ENCODE measurements at regions not wholly inside any gene's neighbourhood (a gene's known extent, or its start where the extent isn't known, plus 50 kb on each side); places are given as distances from the start of the nearest gene placed in this dataset.

DNA sequence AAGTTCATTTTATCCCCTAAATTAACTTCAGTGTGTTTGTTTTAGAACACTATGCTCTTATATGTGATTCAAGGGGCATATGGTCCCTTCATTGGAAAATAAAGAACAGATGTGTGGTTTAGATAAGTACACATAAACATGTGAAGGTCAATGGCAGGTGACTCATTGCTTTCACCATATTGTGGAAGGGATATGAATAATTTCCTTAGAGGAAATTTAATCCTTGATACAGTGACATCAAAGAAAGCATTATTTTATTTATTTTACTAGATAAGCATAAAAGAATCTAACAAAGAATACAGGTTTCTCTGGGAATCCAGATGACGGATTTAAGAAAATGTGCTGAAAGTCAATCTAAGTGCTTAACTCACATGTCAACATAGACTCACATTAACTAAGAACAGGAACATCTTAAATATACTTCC, 373.5 kb downstream of the KCTD12 start:
- intact Hi-C loops (cut with DNase I, micrococcal nuclease): no loop called here
- ChIA-PET CTCF (no interaction called here), POLR2A (no interaction called here)
- no peaks in the 10 kb centered on the region for H3K9me3 ChIP-seq (ENCODE audit: control insufficient read depth in 1 of 2, insufficient read depth in 1 of 2, low read length in 2 of 2)
- DNase-seq (no peak), ATAC-seq (ENCODE audit: poor library complexity) (no peak)
- H3K4me3 ChIP-seq (ENCODE audit: low read length): no peak overlapping the region
- Mint-ChIP-seq H3K27ac (no peak overlapping the region), H3K9me3 (no peaks in the 10 kb centered on the region), H3K4me1 (ENCODE audit: low read depth) (no peaks in the 10 kb centered on the region), H3K4me3 (no peak overlapping the region), H3K36me3 (ENCODE audit: low read depth) (no peaks in the 10 kb centered on the region), H3K27me3 (peaks cover 29% of the 10 kb centered on the region)
- H3K27me3 ChIP-seq (ENCODE audit: control insufficient read depth in 1 of 2, insufficient read depth in 2 of 2, low read length in 2 of 2): no peaks in the 10 kb centered on the region
- H3K4me1 ChIP-seq (ENCODE audit: insufficient read depth, low read length): no peaks in the 10 kb centered on the region
- TF ChIP-seq, protein P1, sequence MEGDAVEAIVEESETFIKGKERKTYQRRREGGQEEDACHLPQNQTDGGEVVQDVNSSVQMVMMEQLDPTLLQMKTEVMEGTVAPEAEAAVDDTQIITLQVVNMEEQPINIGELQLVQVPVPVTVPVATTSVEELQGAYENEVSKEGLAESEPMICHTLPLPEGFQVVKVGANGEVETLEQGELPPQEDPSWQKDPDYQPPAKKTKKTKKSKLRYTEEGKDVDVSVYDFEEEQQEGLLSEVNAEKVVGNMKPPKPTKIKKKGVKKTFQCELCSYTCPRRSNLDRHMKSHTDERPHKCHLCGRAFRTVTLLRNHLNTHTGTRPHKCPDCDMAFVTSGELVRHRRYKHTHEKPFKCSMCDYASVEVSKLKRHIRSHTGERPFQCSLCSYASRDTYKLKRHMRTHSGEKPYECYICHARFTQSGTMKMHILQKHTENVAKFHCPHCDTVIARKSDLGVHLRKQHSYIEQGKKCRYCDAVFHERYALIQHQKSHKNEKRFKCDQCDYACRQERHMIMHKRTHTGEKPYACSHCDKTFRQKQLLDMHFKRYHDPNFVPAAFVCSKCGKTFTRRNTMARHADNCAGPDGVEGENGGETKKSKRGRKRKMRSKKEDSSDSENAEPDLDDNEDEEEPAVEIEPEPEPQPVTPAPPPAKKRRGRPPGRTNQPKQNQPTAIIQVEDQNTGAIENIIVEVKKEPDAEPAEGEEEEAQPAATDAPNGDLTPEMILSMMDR (IDR thresholded peaks at IDR 0.05): no peak
- no peak overlapping the region for H3K27ac ChIP-seq (ENCODE audit: low read depth in 1 of 2, low read length in 2 of 2)
- H3K36me3 ChIP-seq (ENCODE audit: insufficient read depth, low read length): no peaks in the 10 kb centered on the region

DNA sequence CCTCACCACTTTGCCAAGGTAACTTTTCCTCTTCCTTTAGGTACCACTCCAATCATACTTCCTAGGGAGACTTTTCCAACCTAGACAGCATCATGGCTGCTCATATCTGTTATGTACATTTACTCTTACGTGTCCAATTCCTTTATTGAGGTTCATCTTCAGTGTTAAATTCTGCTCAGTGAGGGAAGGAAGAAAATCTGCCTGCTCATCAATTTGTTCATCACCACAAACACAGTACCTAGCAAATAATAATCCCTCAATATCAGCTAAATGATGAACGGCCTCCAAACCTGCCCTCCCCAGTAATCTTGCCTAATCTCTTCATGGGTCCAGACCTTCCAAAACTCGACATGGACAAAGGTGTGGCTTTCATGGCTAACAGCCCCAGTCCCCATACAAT, 380.8 kb downstream of the KCTD12 start:
- POLR2A ChIA-PET: no interaction called here
- peaks cover 0 to 3% of the 10 kb centered on the region in 2 experiments for H3K27me3 ChIP-seq (ENCODE audit: control insufficient read depth in 1 of 2, insufficient read depth in 2 of 2, low read length in 2 of 2)

DNA sequence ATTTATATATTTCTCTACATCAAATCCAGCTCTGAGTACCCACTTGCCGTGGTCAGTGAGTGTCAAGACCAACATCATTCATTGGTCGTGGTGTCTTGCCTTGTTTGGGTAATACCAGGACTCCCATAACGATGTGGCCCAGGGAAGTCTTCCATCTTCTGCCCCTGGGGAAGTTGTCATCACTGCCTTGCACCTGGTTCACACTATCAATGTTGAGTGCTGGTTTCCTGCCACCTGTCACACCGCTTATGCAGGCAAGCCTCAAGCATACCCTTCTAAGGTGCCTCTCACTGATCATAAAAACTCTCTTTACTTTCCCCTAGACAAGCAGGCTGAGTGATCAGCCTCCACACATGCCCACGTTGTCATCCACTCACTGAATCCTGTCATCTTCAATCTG, 382.4 kb downstream of the KCTD12 start:
- Histone ChIP-seq H3K27me3 (ENCODE audit: control insufficient read depth in 1 of 2, insufficient read depth in 2 of 2, low read length in 2 of 2) (peaks cover 0 to 3% of the 10 kb centered on the region in 2 experiments), H3K36me3 (ENCODE audit: insufficient read depth, low read length) (no peaks in the 10 kb centered on the region), H3K4me1 (ENCODE audit: insufficient read depth, low read length) (no peaks in the 10 kb centered on the region), H3K27ac (ENCODE audit: low read depth in 1 of 2, low read length in 2 of 2) (no peak overlapping the region), H3K9me3 (ENCODE audit: control insufficient read depth in 1 of 2, insufficient read depth in 1 of 2, low read length in 2 of 2) (no peaks in the 10 kb centered on the region), H3K4me3 (ENCODE audit: low read length) (no peak overlapping the region)
- no peak for DNase-seq
- Mint-ChIP-seq H3K4me3 (no peak overlapping the region), H3K36me3 (ENCODE audit: low read depth) (no peaks in the 10 kb centered on the region), H3K27ac (no peak overlapping the region), H3K9me3 (no peaks in the 10 kb centered on the region), H3K27me3 (no peaks in the 10 kb centered on the region), H3K4me1 (ENCODE audit: low read depth) (no peaks in the 10 kb centered on the region)
- ATAC-seq (ENCODE audit: poor library complexity): no peak
- POLR2A ChIA-PET: no interaction called here
- CTCF ChIA-PET: no interaction called here
- TF ChIP-seq, protein P1 (IDR thresholded peaks at IDR 0.05): no peak
- intact Hi-C loops (cut with DNase I, micrococcal nuclease): no loop called here

More for the DNA sequence above, 380.8 kb downstream of the KCTD12 start:
- TF ChIP-seq, protein P1 (IDR thresholded peaks at IDR 0.05): no peak
- H3K27ac Mint-ChIP-seq: no peak overlapping the region
- no peak for DNase-seq
- H3K36me3 ChIP-seq (ENCODE audit: insufficient read depth, low read length): no peaks in the 10 kb centered on the region
- no peaks in the 10 kb centered on the region for H3K36me3 Mint-ChIP-seq (ENCODE audit: low read depth)
- no peak overlapping the region for H3K27ac ChIP-seq (ENCODE audit: low read depth in 1 of 2, low read length in 2 of 2)
- no peak overlapping the region for H3K4me3 Mint-ChIP-seq
- H3K4me1 Mint-ChIP-seq (ENCODE audit: low read depth): no peaks in the 10 kb centered on the region
- H3K27me3 Mint-ChIP-seq: no peaks in the 10 kb centered on the region
- H3K4me3 ChIP-seq (ENCODE audit: low read length): no peak overlapping the region
- no peaks in the 10 kb centered on the region for H3K9me3 ChIP-seq (ENCODE audit: control insufficient read depth in 1 of 2, insufficient read depth in 1 of 2, low read length in 2 of 2)
- CTCF ChIA-PET: no interaction called here
- no peaks in the 10 kb centered on the region for H3K9me3 Mint-ChIP-seq
- H3K4me1 ChIP-seq (ENCODE audit: insufficient read depth, low read length): no peaks in the 10 kb centered on the region
- intact Hi-C loops (cut with DNase I, micrococcal nuclease): no loop called here
- ATAC-seq (ENCODE audit: poor library complexity): no peak
